ENCODE measurements at regions not wholly inside any gene's neighbourhood (a gene's known extent, or its start where the extent isn't known, plus 50 kb on each side); places are given as distances from the start of the nearest gene placed in this dataset.
"Not testable (repeated sequence)": the region's sequence is repeated elsewhere in the genome, so short reads cannot be mapped to it uniquely, and the experiment has no call there.

DNA sequence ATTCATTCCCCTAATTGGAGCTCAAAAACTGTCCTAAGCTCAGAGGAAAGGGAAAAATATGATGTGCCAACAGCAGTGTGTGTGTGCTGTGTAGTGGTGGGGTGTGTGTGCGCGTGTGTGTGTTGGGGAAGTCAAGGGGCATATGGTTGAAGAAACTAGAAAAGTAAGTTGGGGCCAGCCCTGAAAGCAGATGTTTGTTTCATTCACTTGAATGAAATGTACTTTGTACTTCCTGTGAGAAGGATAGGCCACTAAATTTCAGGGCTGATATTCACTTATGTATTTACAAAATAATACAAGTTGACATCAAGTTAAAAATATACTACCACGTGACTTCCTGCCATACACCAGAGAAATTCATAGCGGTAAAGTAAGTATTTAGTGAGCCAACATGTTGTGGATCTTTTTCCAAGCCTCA, 151.3 kb upstream of the JADE1 start:
- Histone ChIP-seq H3K27ac (ENCODE audit: low read depth in 2 of 2, low read length in 1 of 2) (no peak overlapping the region), H3K4me3 (ENCODE audit: low read depth in 1 of 2, low read length in 2 of 2) (no peak overlapping the region), H3K27me3 (ENCODE audit: control insufficient read depth in 1 of 2, insufficient read depth in 2 of 2, low read length in 2 of 2) (no peaks in the 10 kb centered on the region), H3K36me3 (ENCODE audit: control insufficient read depth in 2 of 2, insufficient read depth in 2 of 2, low read length in 1 of 2) (no peaks in the 10 kb centered on the region), H3K9me3 (ENCODE audit: control insufficient read depth in 2 of 2, insufficient read depth in 1 of 2, low read depth in 1 of 2, low read length in 1 of 2) (no peaks in the 10 kb centered on the region), H3K4me1 (ENCODE audit: control insufficient read depth in 2 of 2, insufficient read depth in 2 of 2, low read length in 1 of 2) (no peaks in the 10 kb centered on the region)
- 62 to 68% methylated on average over 4 of the region's 4 CpGs for WGBS, 2 donors

DNA sequence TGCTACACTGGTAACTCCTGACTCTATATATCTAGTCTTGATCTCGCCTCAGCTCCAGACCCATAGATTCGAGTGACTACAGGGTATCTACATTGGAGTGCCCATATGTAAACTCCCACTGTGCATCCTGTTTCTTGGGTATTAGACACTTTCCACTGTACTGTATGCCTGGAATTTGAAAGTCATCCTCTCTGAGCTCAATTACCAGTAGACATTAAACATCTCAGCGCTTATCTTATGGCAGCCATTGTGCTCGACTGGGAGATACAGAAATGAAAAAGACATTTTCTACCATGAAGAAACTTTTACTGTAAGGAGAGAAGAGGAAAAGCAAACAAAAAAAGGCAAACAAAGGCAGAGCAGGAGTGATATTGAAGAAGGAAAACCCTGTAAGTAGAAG, 151.9 kb upstream of the JADE1 start:
- Histone ChIP-seq H3K27ac (ENCODE audit: low read depth in 2 of 2, low read length in 1 of 2) (no peak overlapping the region), H3K27me3 (ENCODE audit: control insufficient read depth in 1 of 2, insufficient read depth in 2 of 2, low read length in 2 of 2) (no peaks in the 10 kb centered on the region), H3K4me1 (ENCODE audit: control insufficient read depth in 2 of 2, insufficient read depth in 2 of 2, low read length in 1 of 2) (no peaks in the 10 kb centered on the region), H3K4me3 (ENCODE audit: low read depth in 1 of 2, low read length in 2 of 2) (no peak overlapping the region), H3K9me3 (ENCODE audit: control insufficient read depth in 2 of 2, insufficient read depth in 1 of 2, low read depth in 1 of 2, low read length in 1 of 2) (no peaks in the 10 kb centered on the region), H3K36me3 (ENCODE audit: control insufficient read depth in 2 of 2, insufficient read depth in 2 of 2, low read length in 1 of 2) (no peaks in the 10 kb centered on the region)
- 96% methylated on average over 4 of the region's 4 CpGs for WGBS, 2 donors

DNA sequence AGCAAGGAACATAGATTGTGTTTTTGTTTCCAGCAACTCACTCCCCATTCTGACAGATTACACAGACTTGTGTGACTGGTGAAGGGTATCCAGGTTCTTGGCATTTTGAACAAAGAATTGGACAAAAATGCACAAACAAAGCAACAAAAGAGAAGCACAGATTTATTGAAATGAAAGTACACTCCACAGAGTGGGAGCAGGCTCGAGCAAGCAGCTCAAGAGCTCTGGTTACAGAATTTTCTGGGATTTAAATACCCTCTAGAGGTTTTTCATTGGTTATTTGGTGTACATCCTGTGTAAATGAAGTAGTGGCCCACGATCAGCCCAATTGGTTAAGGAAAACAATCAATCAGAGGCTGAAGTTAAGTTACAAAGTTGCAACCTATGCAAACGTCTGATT, 155.0 kb upstream of the JADE1 start:
- Histone ChIP-seq H3K4me1 (ENCODE audit: control insufficient read depth in 2 of 2, insufficient read depth in 2 of 2, low read length in 1 of 2) (no peaks in the 10 kb centered on the region), H3K9me3 (ENCODE audit: control insufficient read depth in 2 of 2, insufficient read depth in 1 of 2, low read depth in 1 of 2, low read length in 1 of 2) (no peaks in the 10 kb centered on the region), H3K36me3 (ENCODE audit: control insufficient read depth in 2 of 2, insufficient read depth in 2 of 2, low read length in 1 of 2) (no peaks in the 10 kb centered on the region), H3K27ac (ENCODE audit: low read depth in 2 of 2, low read length in 1 of 2) (no peak overlapping the region), H3K4me3 (ENCODE audit: low read depth in 1 of 2, low read length in 2 of 2) (no peak overlapping the region), H3K27me3 (ENCODE audit: control insufficient read depth in 1 of 2, insufficient read depth in 2 of 2, low read length in 2 of 2) (no peaks in the 10 kb centered on the region)
- 63 to 72% methylated on average over 3 of the region's 3 CpGs for WGBS, 2 donors

DNA sequence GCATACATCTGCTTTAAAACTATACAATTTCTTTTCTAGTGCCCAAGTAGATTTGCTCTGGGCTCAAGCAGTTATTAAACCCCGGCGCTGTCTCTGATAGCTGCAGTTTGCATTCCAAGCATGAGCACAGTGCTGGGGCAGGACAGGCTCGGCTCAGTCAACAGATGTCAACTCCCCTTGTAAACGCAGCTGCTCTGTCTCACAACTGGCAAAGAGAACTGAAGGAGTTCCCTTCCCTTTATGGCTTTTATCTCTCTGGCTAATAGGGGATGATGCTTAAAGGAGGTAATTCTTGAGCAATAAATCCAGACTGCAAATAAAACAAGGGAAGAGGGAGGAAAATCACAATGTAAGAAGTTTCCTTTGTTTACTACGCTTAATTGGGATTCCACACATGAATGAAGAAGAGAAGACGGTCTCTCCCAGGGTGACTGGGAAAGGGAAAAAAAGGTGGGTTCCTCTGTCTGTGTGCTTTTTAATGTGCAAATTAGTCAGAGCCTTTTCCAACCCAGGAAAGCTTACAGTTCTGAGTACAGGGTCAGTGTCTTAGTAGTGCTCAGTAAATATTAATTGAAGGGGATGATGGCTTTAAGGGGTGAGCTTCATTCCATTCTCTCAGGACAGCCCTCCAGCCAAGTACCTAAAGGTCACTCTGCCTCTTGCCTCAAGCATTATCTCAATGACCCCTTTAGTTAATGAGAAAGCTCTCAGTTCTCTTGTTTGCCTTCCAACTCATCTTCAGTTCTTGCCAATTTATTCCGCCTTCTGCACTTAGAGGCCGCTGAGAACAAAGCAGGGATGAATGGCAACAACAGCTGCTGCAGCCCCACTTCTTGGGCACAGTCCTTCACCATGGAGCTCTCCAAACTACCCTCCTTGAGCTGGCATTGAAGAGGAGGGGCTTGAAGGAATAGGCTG, 155.7 kb upstream of the JADE1 start:
- Histone ChIP-seq H3K27me3 (ENCODE audit: control insufficient read depth in 1 of 2, insufficient read depth in 2 of 2, low read length in 2 of 2) (no peaks in the 10 kb centered on the region), H3K36me3 (ENCODE audit: control insufficient read depth in 2 of 2, insufficient read depth in 2 of 2, low read length in 1 of 2) (no peaks in the 10 kb centered on the region), H3K27ac (ENCODE audit: low read depth in 2 of 2, low read length in 1 of 2) (peak overlapping the region in 1 of 2 donors; percentile 0), H3K9me3 (ENCODE audit: control insufficient read depth in 2 of 2, insufficient read depth in 1 of 2, low read depth in 1 of 2, low read length in 1 of 2) (no peaks in the 10 kb centered on the region), H3K4me1 (ENCODE audit: control insufficient read depth in 2 of 2, insufficient read depth in 2 of 2, low read length in 1 of 2) (no peaks in the 10 kb centered on the region), H3K4me3 (ENCODE audit: low read depth in 1 of 2, low read length in 2 of 2) (no peak overlapping the region)
- WGBS, 2 donors = 42 to 45% methylated on average over 8 of the region's 8 CpGs

DNA sequence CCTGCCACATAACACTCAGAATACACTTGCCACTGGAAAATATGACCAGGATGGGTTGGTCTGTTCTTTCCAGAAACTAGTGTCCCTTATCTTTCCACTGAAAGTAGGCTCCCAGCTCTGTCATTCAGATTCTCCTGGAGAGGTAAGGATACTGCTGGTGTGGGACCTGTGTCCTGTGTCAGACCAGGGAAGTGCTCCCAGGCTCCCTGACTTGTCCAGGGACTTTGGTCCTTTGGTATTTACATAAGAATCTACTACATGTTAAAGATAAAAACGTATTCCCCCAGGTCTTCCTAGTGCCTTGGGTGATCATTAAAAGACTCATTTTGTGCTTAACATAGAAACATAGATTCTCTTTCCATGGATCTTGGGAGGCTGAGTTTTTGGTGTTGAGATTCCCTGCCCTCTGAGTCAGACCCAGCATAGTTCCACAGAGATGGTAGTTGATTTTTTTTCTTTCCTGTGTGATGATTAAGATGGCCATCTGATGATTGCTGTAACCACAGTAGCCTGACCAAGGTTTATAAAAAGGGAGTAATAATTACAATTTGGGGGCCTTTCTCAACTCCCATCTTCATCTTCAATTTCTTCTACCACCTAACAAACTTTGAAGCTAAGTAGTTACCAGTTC, 159.8 kb upstream of the JADE1 start:
- H3K4me3 ChIP-seq (ENCODE audit: low read depth in 1 of 2, low read length in 2 of 2) = no peak overlapping the region
- 43 to 60% methylated on average over 1 of the region's 1 CpG for WGBS, 2 donors

DNA sequence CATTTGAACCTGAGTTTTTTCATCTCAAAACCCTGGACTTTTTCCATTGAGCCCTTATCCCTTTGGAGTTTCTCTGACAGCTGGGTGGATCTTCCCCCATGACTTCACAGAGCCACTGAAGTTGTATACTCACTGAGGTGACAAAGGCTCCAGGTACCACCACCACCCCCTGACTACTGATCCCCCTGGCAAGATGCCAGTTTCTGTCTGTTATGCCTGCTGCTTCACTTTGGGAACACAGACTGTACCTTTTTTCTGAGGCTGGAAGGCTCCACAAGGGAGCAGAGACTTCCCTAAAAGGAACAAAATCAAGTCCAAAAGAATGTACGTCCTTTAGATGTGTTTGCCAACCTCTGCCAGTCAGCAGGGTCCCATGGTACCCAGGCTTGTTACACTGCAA, 160.3 kb upstream of the JADE1 start:
- Histone ChIP-seq H3K9me3 (ENCODE audit: control insufficient read depth in 2 of 2, insufficient read depth in 1 of 2, low read depth in 1 of 2, low read length in 1 of 2) (no peaks in the 10 kb centered on the region), H3K4me3 (ENCODE audit: low read depth in 1 of 2, low read length in 2 of 2) (no peak overlapping the region), H3K36me3 (ENCODE audit: control insufficient read depth in 2 of 2, insufficient read depth in 2 of 2, low read length in 1 of 2) (no peaks in the 10 kb centered on the region), H3K27ac (ENCODE audit: low read depth in 2 of 2, low read length in 1 of 2) (no peak overlapping the region), H3K27me3 (ENCODE audit: control insufficient read depth in 1 of 2, insufficient read depth in 2 of 2, low read length in 2 of 2) (no peaks in the 10 kb centered on the region), H3K4me1 (ENCODE audit: control insufficient read depth in 2 of 2, insufficient read depth in 2 of 2, low read length in 1 of 2) (no peaks in the 10 kb centered on the region)
- 58 to 76% methylated on average over 1 of the region's 1 CpG for WGBS, 2 donors

More for the DNA sequence above, 159.8 kb upstream of the JADE1 start:
- Histone ChIP-seq H3K4me1 (ENCODE audit: control insufficient read depth in 2 of 2, insufficient read depth in 2 of 2, low read length in 1 of 2) (no peaks in the 10 kb centered on the region), H3K36me3 (ENCODE audit: control insufficient read depth in 2 of 2, insufficient read depth in 2 of 2, low read length in 1 of 2) (no peaks in the 10 kb centered on the region), H3K27me3 (ENCODE audit: control insufficient read depth in 1 of 2, insufficient read depth in 2 of 2, low read length in 2 of 2) (no peaks in the 10 kb centered on the region), H3K9me3 (ENCODE audit: control insufficient read depth in 2 of 2, insufficient read depth in 1 of 2, low read depth in 1 of 2, low read length in 1 of 2) (no peaks in the 10 kb centered on the region), H3K27ac (ENCODE audit: low read depth in 2 of 2, low read length in 1 of 2) (no peak overlapping the region)

DNA sequence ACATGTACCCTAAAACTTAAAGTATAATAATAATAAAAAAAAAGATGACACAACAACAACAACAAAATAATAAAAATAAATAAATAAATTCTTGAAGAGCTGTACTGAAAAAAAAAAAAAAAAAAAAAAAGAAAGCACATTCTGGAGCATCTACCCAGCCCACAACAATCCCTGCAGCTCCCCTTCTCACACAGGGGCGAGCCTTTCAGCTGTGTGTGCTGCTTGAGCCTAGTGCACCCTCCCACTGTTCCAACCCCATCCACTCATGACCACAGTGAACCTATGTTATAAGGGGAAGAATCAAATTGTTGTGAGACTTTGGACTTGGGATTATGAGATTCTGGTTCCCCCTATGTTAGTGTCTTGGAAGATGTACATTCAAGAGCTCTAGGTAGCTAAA, 161.5 kb upstream of the JADE1 start:
- Histone ChIP-seq H3K27ac (ENCODE audit: low read depth in 2 of 2, low read length in 1 of 2) (no peak overlapping the region), H3K27me3 (ENCODE audit: control insufficient read depth in 1 of 2, insufficient read depth in 2 of 2, low read length in 2 of 2) (no peaks in the 10 kb centered on the region), H3K4me1 (ENCODE audit: control insufficient read depth in 2 of 2, insufficient read depth in 2 of 2, low read length in 1 of 2) (no peaks in the 10 kb centered on the region), H3K36me3 (ENCODE audit: control insufficient read depth in 2 of 2, insufficient read depth in 2 of 2, low read length in 1 of 2) (no peaks in the 10 kb centered on the region), H3K4me3 (ENCODE audit: low read depth in 1 of 2, low read length in 2 of 2) (no peak overlapping the region), H3K9me3 (ENCODE audit: control insufficient read depth in 2 of 2, insufficient read depth in 1 of 2, low read depth in 1 of 2, low read length in 1 of 2) (no peaks in the 10 kb centered on the region)
- 76 to 100% methylated on average over 1 of the region's 1 CpG for WGBS, 2 donors

DNA sequence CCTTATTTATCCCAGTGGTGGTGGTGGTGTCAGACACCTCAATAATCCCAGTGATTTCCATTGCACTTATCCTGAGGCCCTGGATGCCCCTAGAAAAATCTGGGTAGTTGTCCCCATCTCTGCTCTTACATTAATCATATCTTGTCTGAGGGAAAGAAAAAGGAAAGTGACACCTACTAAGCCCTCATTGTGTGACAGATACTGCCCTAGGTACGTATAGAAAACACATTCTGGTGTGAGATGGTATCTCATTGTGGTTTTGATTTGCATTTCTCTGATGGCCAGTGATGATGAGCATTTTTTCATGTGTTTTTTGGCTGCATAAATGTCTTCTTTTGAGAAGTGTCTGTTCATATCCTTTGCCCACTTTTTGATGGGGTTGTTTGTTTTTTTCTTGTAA, 162.6 kb upstream of the JADE1 start:
- not testable (repeated sequence) for H3K4me3 ChIP-seq (ENCODE audit: low read depth in 1 of 2, low read length in 2 of 2); H3K4me1 ChIP-seq (ENCODE audit: control insufficient read depth in 2 of 2, insufficient read depth in 2 of 2, low read length in 1 of 2); H3K9me3 ChIP-seq (ENCODE audit: control insufficient read depth in 2 of 2, insufficient read depth in 1 of 2, low read depth in 1 of 2, low read length in 1 of 2); H3K27ac ChIP-seq (ENCODE audit: low read depth in 2 of 2, low read length in 1 of 2); H3K27me3 ChIP-seq (ENCODE audit: control insufficient read depth in 1 of 2, insufficient read depth in 2 of 2, low read length in 2 of 2); H3K36me3 ChIP-seq (ENCODE audit: control insufficient read depth in 2 of 2, insufficient read depth in 2 of 2, low read length in 1 of 2)
- 66 to 69% methylated on average over 1 of the region's 1 CpG for WGBS, 2 donors

DNA sequence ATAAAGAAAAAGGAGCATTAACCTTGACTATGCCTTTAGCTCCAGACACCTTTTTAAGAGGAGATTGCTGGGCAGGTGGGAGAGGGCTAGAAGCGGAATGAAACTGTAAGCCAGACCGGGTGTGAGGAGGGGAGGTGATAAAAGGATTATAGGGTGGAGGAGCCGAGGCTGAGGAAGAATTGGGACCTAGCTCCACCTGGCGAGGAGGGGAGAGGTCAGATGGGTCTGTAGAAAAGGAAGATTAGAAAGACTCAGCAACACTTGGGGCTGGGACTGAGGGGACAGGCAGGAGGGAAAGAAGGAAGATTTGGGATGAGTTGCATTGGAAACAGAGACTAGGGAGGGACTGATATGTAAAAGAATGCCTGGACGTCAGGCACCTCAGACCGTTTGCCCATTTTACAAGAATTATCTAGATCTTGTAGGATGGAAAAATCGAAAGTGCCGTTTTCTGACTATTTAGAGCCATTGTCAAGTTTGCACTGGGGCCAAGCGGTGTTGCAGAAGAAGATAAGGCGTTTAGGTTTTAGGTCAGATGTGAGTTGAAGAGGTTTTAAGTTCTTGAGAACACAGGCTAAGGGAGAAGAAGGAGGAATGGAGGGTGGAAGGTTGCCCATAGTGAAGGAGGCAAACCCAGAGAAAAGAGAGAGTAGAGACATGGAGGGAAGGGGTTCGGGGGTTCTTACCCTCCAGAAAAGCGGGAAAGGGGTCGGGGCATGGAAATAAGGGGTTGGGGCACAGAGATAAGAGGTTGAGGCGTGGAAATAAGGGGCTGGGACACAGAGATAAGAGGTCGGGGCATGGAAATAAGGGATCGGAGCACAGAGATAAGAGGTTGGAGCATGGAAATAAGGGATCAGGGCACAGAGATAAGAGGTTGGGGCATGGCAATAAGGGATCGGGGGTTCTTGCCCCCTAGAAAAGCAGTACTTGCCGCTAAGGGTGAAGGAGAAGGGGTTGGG, 164.5 kb upstream of the JADE1 start:
- not testable (repeated sequence) for H3K4me1 ChIP-seq (ENCODE audit: control insufficient read depth in 2 of 2, insufficient read depth in 2 of 2, low read length in 1 of 2); H3K27ac ChIP-seq (ENCODE audit: low read depth in 2 of 2, low read length in 1 of 2); H3K36me3 ChIP-seq (ENCODE audit: control insufficient read depth in 2 of 2, insufficient read depth in 2 of 2, low read length in 1 of 2); H3K4me3 ChIP-seq (ENCODE audit: low read depth in 1 of 2, low read length in 2 of 2); H3K9me3 ChIP-seq (ENCODE audit: control insufficient read depth in 2 of 2, insufficient read depth in 1 of 2, low read depth in 1 of 2, low read length in 1 of 2); H3K27me3 ChIP-seq (ENCODE audit: control insufficient read depth in 1 of 2, insufficient read depth in 2 of 2, low read length in 2 of 2)
- WGBS, 2 donors = 81 to 87% methylated on average over 18 of the region's 18 CpGs

Measured in esophagus (tissue), 2 donors.